ENCODE measurements at regions not wholly inside any gene's neighbourhood (a gene's known extent, or its start where the extent isn't known, plus 50 kb on each side); places are given as distances from the start of the nearest gene placed in this dataset.

DNA sequence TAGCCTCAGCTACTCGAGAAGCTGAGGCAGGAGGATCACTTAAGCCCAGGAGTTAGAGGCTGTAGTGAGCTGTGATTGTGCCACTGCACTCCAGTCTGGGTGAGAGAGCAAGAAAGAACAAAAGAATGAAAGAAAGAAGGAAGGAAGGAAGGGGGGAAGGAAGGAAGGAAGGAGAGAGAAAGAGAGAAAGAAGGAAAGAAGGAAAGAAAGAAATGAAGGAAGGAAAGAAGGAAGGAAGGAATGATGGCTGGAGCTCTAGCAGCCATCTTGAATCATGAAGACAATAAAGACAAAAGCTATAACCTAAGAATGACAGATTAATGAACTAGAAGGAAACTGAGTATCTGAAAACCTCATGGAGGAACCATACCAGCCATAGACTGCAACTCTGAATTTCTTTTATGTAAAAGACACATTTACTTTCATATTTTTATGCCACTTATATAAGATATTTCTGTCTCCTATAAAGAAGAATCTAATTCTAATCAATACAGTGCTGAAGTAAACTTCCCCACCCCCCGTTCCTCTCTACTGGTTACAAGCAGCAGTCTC is 522.3 kb upstream of the JARID2 start:
- Histone ChIP-seq H3K36me3 (ENCODE audit: insufficient read depth in 1 of 2, low read depth in 1 of 2) (no peaks in the 10 kb centered on the region), H3K4me3 (no peak overlapping the region), H3K27me3 (ENCODE audit: insufficient read depth in 3 of 3, low read length in 2 of 3) (no peaks in the 10 kb centered on the region), H3K27ac (no peak overlapping the region), H3K4me1 (no peaks in the 10 kb centered on the region), H3K9me3 (no peaks in the 10 kb centered on the region)
- WGBS, 3 donors, result 90 to 93% (median 91%) methylated on average over 2 of the region's 2 CpGs
- intact Hi-C loops (cut with DNase I), result no loop called here
- DNase-seq (no peak), ATAC-seq (no peak)
- TF ChIP-seq, protein P1, sequence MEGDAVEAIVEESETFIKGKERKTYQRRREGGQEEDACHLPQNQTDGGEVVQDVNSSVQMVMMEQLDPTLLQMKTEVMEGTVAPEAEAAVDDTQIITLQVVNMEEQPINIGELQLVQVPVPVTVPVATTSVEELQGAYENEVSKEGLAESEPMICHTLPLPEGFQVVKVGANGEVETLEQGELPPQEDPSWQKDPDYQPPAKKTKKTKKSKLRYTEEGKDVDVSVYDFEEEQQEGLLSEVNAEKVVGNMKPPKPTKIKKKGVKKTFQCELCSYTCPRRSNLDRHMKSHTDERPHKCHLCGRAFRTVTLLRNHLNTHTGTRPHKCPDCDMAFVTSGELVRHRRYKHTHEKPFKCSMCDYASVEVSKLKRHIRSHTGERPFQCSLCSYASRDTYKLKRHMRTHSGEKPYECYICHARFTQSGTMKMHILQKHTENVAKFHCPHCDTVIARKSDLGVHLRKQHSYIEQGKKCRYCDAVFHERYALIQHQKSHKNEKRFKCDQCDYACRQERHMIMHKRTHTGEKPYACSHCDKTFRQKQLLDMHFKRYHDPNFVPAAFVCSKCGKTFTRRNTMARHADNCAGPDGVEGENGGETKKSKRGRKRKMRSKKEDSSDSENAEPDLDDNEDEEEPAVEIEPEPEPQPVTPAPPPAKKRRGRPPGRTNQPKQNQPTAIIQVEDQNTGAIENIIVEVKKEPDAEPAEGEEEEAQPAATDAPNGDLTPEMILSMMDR (IDR thresholded peaks at IDR 0.05), result no peak

DNA sequence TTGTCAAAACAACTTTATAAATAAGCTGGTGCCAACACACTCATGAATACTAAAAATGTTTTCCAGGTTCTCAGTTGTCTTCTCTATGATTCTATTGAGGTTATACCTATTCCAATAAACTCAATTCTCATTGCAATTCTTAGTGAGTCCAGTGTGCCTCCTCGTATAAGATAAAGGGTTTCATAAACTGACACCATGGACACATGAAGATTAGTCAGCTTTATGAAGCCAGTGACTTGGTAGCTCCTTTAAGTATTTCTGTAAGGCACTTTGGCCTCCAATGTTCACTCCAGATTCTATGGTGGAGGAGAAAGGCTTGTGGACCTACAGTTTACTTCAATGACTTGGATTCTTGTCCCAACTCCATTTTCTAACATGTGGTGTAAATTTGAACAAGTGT is 521.3 kb upstream of the JARID2 start:
- H3K27me3 ChIP-seq (ENCODE audit: insufficient read depth in 3 of 3, low read length in 2 of 3), result no peaks in the 10 kb centered on the region
- no peak overlapping the region for H3K4me3 ChIP-seq
- no peaks in the 10 kb centered on the region for H3K36me3 ChIP-seq (ENCODE audit: insufficient read depth in 1 of 2, low read depth in 1 of 2)
- 85 to 94% (median 89%) methylated on average over 1 of the region's 1 CpG for WGBS, 3 donors
- no peaks in the 10 kb centered on the region for H3K9me3 ChIP-seq
- DNase-seq, result no peak
- intact Hi-C loops (cut with DNase I), result no loop called here
- H3K27ac ChIP-seq, result no peak overlapping the region
- H3K4me1 ChIP-seq, result no peaks in the 10 kb centered on the region
- ATAC-seq, result no peak
- TF ChIP-seq, protein P1 (IDR thresholded peaks at IDR 0.05), result no peak

- DNase-seq, result no peak
- intact Hi-C loops (cut with DNase I), result no loop called here
- Histone ChIP-seq H3K4me3 (no peak overlapping the region), H3K27me3 (ENCODE audit: insufficient read depth in 3 of 3, low read length in 2 of 3) (no peaks in the 10 kb centered on the region), H3K4me1 (no peaks in the 10 kb centered on the region), H3K27ac (no peak overlapping the region), H3K9me3 (no peaks in the 10 kb centered on the region), H3K36me3 (ENCODE audit: insufficient read depth in 1 of 2, low read depth in 1 of 2) (no peaks in the 10 kb centered on the region)
- WGBS, 3 donors, result 91 to 95% (median 93%) methylated on average over 7 of the region's 7 CpGs
- TF ChIP-seq, protein P1 (IDR thresholded peaks at IDR 0.05), result no peak
- ATAC-seq, result no peak
Observed at GRCh38 chr6:14726816-14727493, 518.9 kb upstream of the JARID2 start.

GRCh38 chr6:14727494-14728395 is 518.1 kb upstream of the JARID2 start:
- Histone ChIP-seq H3K9me3 (no peaks in the 10 kb centered on the region), H3K27ac (no peak overlapping the region), H3K4me1 (no peaks in the 10 kb centered on the region), H3K4me3 (no peak overlapping the region), H3K36me3 (ENCODE audit: insufficient read depth in 1 of 2, low read depth in 1 of 2) (no peaks in the 10 kb centered on the region), H3K27me3 (ENCODE audit: insufficient read depth in 3 of 3, low read length in 2 of 3) (no peaks in the 10 kb centered on the region)
- WGBS, 3 donors, result 91 to 93% (median 93%) methylated on average over 7 of the region's 7 CpGs
- intact Hi-C loops (cut with DNase I), result no loop called here
- peak in 1 of 4 donors; percentile 49 for ATAC-seq
- no peak for DNase-seq
- TF ChIP-seq, protein P1 (IDR thresholded peaks at IDR 0.05), result no peak
